HL-60 (cell line): ENCODE measurements at regions not wholly inside any gene's neighbourhood (a gene's known extent, or its start where the extent isn't known, plus 50 kb on each side); places are given as distances from the start of the nearest gene placed in this dataset.

ENCODE experiments used
- DNase-seq, 2 experiments: peaks; one replicate each; pipeline ENCODE4 v3.0.0-alpha.2; 2010 to 2020; ENCODE audit warnings: low read depth in 1 of 2, low spot score in 1 of 2
- H3K27ac ChIP-seq: fragments of 250-450 bp; sonication (Bioruptor Pico); replicated peaks from 2 replicates; pipeline ENCODE4 v1.5.1; 2020; ENCODE audit warnings: mild to moderate bottlenecking, moderate library complexity
- H3K27me3 ChIP-seq: fragments of 250-450 bp; sonication (Bioruptor Pico); 2 replicates; pipeline ENCODE4 v1.5.1; 2021; ENCODE audit warnings: mild to moderate bottlenecking, moderate library complexity; ENCODE audit not compliant: insufficient read depth, poor library complexity, severe bottlenecking
- H3K4me3 ChIP-seq: replicated peaks from 2 replicates; pipeline ENCODE4 v1.5.1; 2011; ENCODE audit warnings: mild to moderate bottlenecking, control low read depth, low read length; ENCODE audit not compliant: insufficient read depth
- CTCF ChIP-seq: IDR thresholded peaks from one replicate; pipeline ENCODE4 v1.5.1; 2011; ENCODE audit warnings: low read length, control low read depth, inconsistent platforms; ENCODE audit not compliant: insufficient read depth
- GABPA ChIP-seq: IDR thresholded peaks from 2 replicates; pipeline ENCODE4 v1.6.1; 2012; ENCODE audit warnings: low read depth
- POLR2AphosphoS5 ChIP-seq: IDR thresholded peaks from 2 replicates; pipeline ENCODE4 v1.6.1; 2012; ENCODE audit warnings: low read depth
- REST ChIP-seq: IDR thresholded peaks from 2 replicates; pipeline ENCODE4 v1.6.1; 2012; ENCODE audit warnings: low read depth; ENCODE audit not compliant: insufficient replicate concordance
- SPI1 ChIP-seq: IDR thresholded peaks from 2 replicates; pipeline ENCODE4 v1.6.1; 2012; ENCODE audit warnings: low read depth, mild to moderate bottlenecking, borderline replicate concordance

DNA sequence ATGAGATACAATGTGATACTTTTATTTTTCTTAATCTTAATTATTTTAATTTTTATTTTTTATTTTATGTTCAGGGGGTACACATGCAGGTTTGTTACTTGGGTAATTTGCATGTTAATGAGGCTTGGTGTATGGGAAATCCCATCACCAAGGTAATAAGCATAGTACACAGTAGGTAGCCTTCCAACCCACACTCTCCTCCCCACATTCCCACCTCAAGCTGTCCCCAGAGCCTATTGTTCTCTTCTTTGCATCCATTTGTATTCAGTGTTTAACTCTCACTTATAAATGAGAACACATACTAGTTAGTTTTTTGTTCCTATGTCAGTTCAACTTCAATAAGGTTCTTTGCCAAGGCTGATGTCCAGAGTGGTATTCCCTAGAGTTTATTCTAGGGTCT, 1375.4 kb downstream of the NSUN3 start:
- TF ChIP-seq CTCF (no peak), REST (no peak)
- DNase-seq = no peak

GRCh38 chr3:95442766-95443165, 1371.6 kb upstream of the EPHA6 start:
- TF ChIP-seq REST (no peak), POLR2AphosphoS5 (no peak), CTCF (no peak), GABPA (no peak), SPI1 (no peak)
- no peak overlapping the region for H3K4me3 ChIP-seq
- no peak for DNase-seq
- no peaks in the 10 kb centered on the region for H3K27me3 ChIP-seq
- H3K27ac ChIP-seq = no peak overlapping the region

More for the DNA sequence above, 1375.4 kb downstream of the NSUN3 start:
- H3K4me3 ChIP-seq = no peak overlapping the region
- no peaks in the 10 kb centered on the region for H3K27me3 ChIP-seq
- H3K27ac ChIP-seq = no peak overlapping the region

- H3K4me3 ChIP-seq = no peak overlapping the region
- no peaks in the 10 kb centered on the region for H3K27me3 ChIP-seq
- DNase-seq = no peak
- TF ChIP-seq POLR2AphosphoS5 (no peak), REST (no peak), CTCF (no peak), SPI1 (no peak), GABPA (no peak)
- no peak overlapping the region for H3K27ac ChIP-seq
Measured at GRCh38 chr3:95449841-95450240, 1364.6 kb upstream of the EPHA6 start.
